GM21619 (cell line): ENCODE measurements at regions not wholly inside any gene's neighbourhood (a gene's known extent, or its start where the extent isn't known, plus 50 kb on each side); places are given as distances from the start of the nearest gene placed in this dataset.
"Not testable (repeated sequence)": the region's sequence is repeated elsewhere in the genome, so short reads cannot be mapped to it uniquely, and the experiment has no call there.

Experiments
- ATAC-seq: cut with Tn5 transposase; IDR thresholded peaks from one replicate; pipeline ENCODE4 v1.9.1; 2021; ENCODE audit not compliant: unreplicated experiment

DNA sequence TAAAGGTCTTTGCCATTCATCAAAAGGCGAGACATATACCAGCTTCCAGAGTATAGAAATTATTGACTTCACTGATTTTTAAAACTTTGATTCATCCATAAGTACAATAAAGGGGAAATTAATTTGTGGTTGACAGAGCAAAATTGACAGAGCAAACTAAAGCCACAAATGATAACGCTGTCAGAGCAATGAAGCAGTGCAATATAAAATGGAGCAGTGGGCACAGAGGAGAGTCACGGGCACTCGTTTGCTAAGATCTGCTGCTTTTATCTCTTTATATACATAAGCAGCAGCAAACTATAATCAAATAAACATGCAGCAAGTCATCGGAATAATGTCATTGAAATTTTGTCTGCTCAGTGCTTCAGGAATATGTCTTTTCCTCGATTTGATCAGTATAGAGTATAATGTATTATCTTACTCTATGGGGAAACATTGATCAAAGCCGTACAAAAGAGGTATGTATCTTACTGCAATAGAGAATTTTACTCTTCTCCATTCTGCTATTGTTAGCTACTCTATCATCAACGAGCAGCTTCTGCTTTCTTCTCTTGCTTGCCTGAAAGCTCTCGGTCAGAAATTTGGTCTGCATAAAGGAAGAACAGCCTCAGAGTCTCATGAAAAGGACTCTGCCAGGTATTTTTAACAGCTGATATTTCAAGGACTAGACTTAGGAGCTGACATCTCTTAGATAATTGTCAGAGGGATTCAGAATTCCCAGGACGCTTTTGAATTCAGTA, 546.0 kb upstream of the ARID1B start:
- ATAC-seq = no peak

DNA sequence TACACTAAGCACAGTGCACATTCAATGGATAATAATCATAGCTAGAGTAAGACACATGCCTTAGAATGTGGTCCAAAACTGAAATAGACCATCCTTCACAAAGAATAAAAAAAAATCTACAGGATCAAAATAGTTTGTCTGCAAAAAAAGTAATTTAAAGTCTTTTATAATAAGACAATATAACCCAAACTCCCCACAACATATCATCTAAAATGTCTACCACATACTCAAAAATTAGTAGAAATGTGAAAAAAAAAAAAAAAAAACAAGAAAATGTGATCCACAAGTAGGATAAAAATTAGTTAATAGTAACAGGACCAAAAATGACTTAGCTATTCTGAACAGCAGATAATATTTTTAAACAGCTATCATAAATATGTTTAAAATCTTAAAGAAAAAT, 557.2 kb upstream of the ARID1B start:
- no peak for ATAC-seq

DNA sequence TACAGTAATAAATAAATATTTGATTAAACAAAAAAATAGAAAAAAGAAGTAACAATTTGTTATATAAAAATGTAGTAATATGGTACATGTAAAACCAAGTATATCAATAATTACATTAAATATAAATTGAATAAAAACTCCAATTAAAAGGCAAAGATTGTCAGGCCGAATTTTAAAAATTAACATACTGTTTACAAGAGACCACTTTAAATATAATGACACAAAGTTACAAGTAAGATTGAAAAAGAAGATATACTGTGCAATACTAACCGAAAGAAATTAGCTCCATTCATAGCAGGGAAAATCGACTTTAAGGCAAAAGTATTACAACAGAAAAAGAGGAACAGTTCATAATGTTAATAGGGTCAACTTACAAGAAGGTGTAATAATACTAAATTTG, 571.5 kb upstream of the ARID1B start:
- ATAC-seq = no peak

DNA sequence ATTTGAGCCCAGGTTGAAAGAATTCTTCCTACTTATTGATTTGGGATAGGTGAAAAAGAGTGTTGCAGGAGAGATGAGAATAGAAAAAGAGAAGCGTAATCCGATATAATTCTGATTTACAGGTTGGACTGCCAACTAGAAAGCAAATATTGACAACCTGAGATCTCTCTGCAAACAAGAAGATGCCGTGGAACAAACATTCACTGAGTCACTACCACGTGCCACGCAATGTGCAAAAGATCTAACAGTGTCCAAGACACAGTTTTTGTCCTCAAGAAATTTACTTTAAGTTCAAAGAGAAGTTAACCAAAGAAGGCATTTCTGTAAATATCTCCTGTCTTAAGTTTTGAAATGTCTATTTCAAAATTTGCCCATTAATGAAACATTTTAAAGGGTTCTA, 578.0 kb upstream of the ARID1B start:
- no peak for ATAC-seq

DNA sequence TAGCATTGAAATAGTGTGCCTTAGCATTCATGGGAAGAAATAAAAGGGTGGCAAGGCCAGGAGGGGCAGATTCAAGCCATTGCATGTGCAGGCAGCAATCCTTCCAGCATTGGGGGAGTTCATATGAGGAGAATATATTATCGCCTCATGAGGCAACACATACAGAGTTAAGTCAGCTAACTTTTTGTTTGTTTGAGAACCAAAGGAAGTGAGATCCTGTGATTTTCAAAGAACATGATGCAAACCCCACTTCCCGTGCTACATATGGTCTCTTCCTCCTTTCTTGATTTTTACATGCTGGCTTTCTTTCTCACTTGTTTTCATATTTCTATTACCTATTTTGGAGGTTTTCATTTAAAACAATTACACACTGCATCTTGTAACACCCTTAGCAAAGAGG, 579.7 kb upstream of the ARID1B start:
- no peak for ATAC-seq

DNA sequence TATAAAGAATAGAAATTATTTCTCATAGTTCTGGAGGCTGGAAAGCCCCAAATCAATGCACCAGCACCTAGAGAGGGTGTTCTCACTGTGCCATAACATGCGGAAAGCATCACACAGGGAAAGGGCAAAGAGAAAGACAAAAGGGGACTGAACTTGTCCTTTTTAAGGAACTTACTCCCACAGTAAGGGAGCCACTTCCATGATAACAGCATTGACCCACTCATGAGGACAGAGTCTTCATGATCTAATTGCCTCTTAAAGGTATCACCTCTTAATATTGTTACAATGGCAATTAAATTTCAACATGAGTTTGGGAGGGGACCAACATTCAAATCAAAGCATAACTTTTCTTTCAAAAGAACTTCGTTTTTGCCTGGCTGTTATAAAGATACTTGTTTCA, 582.2 kb upstream of the ARID1B start:
- no peak for ATAC-seq

DNA sequence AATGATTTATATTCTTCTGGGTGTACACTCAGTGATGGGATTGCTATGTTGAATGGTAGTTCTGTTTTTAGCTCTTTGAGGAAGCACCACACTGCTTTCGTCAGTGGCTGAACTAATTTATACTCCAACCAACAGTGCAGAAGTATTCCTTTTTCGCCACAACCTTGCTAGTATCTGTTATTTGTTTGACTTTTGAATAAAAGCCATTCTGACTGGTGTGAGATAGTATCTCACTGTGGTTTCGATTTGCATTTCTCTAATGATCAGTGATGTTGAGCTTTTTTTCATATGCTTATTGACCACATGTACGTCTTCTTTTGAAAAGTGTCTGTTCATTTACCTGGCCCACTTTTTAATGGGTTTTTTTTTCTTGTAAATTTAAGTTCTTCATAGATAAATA, 583.8 kb upstream of the ARID1B start:
- no peak for ATAC-seq

DNA sequence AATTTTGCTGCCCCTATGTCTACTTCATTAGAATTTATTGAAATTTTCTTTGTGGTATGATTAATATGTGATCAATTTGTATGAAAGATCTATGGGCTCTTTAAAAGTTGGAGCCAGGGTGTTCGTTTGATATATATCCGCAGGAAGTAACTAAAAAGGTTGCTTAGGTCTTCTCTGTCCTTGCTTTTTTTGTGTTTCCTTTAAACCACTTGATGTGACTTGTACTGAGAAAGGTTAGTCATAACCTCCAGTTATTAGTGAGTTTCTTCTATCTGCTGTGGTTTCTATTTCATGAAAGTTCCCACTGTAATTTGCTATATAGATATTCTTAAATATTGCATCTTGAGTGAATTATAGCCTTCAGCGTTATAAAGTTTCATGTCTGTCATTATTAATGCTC, 585.3 kb upstream of the ARID1B start:
- ATAC-seq = peak; percentile 66

DNA sequence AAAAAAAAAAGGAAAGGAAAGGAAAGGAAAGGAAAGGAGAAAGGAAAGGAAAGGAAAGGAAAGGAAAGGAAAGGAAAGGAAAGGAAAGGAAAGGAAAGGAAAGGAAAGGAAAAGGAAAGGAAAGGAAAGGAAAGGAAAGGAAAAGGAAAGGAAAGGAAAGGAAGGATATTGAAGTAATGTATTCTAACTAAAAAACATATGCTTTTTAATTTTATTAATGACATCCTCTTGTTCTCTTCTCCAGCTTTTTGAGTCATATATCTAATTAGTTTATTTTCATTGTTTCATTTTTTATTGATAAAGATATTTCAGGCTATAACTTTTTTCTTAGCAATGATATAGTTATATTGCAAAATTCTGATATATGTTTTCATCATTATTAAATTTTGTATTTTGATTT, 585.8 kb upstream of the ARID1B start:
- not testable (repeated sequence) for ATAC-seq

DNA sequence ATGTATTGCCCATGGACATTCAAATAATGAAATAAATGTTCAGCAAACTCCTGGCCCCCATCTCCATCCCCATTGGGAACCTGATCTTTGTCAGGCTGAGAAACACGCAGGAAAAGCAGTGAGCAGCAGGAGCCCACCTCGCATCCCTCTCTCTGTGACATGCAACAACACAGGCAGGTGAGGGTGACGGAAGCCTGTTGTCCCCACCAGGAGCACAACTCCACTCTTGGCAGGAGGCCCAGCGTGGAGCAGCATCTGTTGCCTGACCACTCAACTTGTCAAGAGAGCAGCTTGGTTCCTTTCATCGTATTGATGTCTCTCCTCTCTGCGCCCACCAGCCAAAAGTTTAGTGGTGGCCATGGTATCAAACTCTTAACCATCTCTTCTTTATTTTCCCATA, 586.9 kb upstream of the ARID1B start:
- ATAC-seq = no peak

DNA sequence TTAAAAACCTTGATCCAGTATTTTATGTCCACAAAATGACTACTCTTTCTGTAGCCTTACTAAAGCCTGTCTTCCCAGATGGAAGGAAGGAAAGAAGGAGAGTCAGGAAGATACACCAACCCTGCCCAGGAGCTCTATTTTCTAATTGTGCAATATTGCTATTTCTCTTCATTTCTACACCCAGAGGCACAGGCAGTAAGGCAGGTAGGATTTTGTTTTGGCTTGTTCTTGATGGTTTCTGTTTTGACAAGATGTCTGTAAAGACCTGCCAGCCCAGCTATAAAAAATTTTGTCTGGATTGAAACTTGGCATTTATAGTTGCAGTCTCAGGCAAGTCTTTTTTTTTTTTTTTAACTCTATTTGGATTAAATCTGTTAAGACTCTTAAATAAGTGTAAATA, 587.5 kb upstream of the ARID1B start:
- no peak for ATAC-seq

DNA sequence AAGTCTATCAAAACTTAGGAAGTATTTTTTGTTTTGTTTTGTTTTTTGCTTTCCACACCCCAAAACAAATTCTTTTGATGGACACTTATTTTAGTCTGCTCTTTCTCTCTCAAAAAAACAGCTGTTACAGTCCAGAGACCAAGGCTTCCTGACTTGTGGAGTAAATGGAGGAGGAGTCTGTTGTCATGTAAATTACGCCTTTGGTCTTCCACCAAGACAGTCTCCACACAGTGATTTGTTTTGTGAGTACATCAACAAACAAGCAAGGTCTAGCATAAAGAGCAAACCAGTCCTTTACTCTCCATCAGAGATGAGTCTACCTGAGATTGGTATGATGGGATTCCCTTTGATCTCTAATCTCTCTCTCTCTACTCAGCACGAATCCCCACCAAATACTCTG, 588.0 kb upstream of the ARID1B start:
- ATAC-seq = no peak

DNA sequence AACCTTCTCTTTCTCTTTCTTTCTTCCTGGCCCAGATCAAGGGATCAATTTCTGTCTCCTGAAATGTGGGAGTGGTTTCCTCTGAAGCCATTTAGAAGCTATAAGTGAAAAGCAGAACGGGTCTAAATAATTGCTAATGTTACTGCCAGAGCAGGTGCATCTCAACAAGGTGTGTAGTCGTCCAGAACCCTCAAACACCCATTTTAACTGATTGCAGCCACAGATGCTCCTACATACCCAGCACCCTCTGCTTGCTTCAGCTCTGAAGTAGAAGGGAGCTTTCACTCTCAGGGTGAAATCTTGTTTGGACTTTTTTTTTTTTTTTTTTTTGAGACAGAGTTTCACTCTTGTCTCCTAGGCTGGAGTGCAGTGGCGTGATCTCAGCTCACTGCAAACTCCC, 592.1 kb upstream of the ARID1B start:
- no peak for ATAC-seq

DNA sequence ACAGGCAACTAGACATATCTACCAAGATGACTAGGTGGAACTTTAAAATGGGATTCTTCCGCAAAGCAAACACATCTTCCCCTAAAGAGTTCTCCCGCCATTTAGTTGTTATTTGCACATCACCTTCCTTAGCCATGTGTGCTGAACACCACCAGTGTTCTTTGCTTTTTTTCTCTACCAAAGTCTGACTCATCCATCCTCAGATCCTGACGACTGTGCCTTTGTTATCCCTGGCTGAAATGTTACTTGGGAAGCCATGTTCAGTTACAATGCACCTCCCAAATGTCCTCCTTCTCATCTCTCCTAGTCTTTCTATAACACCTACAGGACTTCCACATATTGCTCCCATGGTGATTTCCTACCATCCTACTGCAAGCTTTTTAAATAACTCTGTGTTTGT, 593.5 kb upstream of the ARID1B start:
- ATAC-seq = no peak

DNA sequence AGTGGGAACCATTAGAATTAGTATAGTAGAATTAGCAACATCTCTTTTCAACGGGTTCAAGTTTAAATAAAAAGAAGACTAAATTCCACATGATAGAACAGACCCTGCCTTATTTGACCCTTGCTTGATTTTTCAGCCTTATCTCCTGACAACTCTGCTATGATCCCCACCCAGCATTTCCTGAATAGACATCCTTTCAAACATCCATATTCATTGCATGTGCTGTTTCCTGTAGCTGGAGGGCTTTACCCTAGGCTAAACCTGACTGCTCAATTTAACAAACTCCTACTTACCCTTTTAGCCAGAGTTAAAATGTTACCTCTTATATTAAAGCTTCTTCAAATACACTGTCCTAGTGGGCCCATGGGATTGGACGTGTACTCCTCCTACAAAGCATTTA, 594.8 kb upstream of the ARID1B start:
- ATAC-seq = no peak

DNA sequence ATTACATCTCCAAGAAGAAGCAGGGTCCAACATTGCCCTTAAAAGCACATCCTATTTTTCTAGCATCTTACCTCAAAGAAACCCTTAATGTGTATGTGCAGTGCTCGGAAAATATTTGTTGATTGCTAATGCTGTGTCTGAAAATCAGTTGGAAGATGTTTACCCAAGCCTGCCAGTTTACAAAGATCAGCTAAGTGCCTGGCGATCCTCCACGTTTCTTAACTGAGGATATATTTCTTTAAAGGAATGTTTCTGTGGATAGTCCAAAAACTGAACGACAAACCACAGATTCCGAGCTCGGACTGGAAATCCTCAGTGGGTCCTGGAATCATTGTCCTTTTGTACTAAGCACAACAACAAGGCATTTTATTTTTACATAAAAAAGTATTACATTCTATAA, 595.7 kb upstream of the ARID1B start:
- ATAC-seq = no peak

DNA sequence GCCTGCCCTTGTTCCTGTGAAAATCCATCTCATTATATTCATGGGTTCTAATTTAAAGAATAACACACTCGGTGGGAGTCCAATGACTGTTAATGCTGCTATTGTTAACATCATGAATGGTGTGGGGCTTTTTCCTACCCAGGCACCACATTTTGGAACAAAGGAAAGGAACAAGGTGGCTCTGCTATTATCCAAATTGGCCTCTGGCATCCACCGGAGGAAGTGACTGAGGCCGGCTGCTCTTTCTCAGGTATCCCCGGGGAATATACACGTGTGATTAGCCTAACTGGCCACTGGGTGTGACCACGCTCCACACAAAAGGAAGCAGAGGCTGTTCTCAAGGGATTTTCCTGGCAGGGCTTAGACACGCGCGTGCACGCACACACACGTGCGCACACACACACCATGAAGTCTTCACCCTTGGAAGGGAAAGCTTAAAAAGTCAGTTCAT, 601.2 kb upstream of the ARID1B start:
- no peak for ATAC-seq

DNA sequence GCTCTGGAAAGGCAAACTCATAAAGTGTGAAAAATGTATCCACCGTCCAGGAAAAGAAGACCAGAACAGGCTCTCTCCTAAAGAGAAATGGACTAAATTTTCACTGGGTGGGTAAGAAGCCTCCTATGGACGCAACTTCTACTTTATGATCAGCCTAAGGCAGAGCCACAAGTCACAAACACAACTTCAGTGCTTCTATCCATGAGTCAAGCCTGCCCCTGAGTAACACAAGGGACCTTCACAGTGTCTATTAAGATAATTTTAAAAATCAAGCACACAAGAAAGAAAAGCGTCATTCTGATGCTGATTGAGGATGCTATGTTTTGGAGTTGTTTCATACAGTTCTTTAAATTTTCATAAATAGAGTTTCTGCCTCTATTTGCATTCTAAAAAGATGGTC, 601.7 kb upstream of the ARID1B start:
- ATAC-seq = no peak

DNA sequence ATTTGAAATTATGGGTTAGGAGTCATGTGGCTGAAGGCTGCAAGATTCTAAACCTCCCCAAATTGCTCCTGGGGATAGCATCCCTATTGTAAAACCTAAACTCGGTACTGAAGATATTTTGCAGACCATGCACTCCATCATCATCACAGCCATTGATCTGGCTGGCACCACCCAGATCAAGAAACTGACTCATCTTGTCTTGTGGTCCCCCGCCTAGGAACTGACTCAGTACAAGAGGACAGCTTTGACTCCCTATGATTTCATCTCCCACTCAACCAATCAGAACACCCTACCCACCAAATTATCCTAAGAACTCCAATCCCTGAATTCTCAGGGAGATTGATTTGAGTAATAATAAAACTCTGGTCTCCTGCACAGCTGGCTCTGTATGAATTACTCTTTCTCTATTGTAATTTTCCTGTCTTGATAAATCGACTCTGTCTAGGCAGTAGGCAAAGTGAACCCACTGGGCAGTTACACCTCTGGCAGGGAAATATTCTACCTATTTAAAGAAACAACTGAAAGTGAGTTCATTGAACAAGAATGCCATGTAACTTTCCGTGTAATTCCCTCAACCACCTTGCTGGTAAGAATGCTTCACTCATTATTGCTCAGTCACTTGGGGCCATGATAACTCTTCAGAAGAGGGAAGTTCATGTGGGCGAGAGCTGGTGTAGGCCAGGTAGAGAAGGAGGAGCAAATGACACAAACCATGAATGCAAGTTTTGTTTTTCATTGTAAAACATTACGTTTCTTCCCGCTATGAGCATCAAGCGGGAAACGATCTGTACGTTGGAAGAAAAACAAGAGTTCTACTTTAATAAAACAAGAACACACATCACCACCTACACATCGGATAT, 602.9 kb upstream of the ARID1B start:
- no peak for ATAC-seq

DNA sequence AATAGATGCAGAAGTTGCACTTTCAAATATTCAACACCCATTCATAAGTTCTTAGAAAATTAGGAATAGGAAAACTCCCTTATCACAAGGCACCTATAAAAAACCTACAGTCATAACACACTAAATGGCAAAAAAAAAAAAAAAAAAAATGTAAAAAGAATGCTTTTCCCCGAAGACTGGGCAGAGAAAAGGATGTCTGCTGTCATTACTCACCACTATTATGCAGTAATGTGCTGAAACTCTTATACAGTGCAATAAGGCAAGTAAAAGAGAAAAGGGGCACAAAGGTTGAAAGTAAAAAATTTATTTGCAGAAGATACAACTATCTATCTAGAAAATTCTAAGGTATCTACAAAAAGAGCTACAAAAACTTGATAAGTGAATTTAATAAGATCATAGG, 607.8 kb upstream of the ARID1B start:
- ATAC-seq = no peak

DNA sequence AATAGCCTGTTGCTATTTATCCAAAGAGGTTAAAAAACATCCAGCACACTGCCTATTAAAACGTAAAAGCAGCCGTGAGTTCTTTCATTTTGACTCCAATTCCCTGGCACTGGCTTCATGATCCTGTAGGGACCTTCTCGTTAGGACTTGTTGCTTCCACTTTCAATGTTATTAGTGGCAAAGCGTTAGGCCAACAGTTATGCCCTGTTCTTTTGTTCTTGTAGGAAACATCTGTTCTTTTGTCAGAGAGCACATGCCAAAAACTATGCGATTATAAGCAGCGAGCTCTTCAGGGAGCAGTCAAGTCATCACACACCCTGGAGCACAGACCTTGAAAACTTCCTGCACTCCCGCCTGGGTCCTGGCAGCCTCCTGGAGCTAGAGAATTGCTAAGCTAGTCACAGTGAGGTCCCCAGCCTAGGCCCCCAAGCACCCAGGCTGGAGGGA, 609.5 kb upstream of the ARID1B start:
- ATAC-seq = no peak

DNA sequence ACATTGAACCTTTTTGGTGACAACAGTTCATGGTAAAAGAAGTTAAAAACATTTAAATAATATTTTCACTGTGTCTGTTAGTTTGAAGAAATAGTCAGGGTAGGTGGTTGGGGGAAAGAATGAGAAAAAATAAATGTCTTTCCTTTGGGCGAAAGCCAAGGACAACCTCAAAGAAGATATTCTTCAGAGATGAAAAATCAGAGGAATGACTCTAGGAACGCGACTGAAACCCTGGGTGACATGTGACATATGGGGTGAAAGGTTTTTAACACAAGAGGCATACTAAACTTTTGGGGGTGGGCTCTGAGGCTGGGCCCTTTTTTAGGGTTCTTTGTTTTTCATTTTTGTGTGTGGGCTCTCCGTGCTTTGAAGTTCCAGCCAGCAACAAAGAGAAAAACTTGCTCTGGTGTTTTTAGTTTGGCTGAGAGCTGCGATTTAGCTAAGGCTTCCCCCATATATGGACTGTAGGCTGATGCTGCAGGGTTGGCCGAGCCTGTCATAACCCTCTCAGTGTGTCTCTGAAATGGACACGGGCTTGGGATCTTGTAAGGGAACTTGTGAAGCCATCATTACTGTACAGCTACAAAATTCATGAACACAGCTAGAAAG, 610.1 kb upstream of the ARID1B start:
- ATAC-seq = no peak
